CD4-positive, alpha-beta T cell (primary cell): ENCODE measurements at regions not wholly inside any gene's neighbourhood (a gene's known extent, or its start where the extent isn't known, plus 50 kb on each side); places are given as distances from the start of the nearest gene placed in this dataset.

Source experiments
- ATAC-seq: fragments of 200-7000 bp; cut with Tn5 transposase; one replicate; pipeline ENCODE4 v1.10.0; 2022; ENCODE audit warnings: mild to moderate bottlenecking; ENCODE audit not compliant: poor library complexity
- CTCF ChIA-PET: fragments of 350-600 bp; sonication (Branson Sonifier 250); formaldehyde crosslinking; loops from one replicate; lab custom pipeline; 2021; ENCODE audit warnings: antibody characterized with exemption, inconsistent platforms; lab: Charles Lee
- POLR2A ChIA-PET: fragments of 350-600 bp; sonication (Branson Sonifier 250); formaldehyde crosslinking; loops from one replicate; lab custom pipeline; 2021; ENCODE audit warnings: antibody characterized with exemption, inconsistent platforms; lab: Charles Lee
- DNase-seq, 14 experiments: peaks; one replicate each; pipeline ENCODE4 v3.0.0-alpha.2; 2013 to 2020; ENCODE audit warnings: mixed read lengths in 2 of 14
- H3K27ac ChIP-seq, 2 donors: one replicate each; pipeline versions ENCODE4 v1.5.1 to v1.7.0; 2013; ENCODE audit warnings: low read length in 2 of 2, low read depth in 1 of 2, mild to moderate bottlenecking in 1 of 2
- H3K27me3 ChIP-seq, 2 experiments: 1 replicate in 1 of 2; 2 replicates in 1 of 2; pipeline versions ENCODE4 v1.6.1 to v1.7.0; 2013; ENCODE audit warnings: low read length in 2 of 2, control low read depth in 1 of 2, mild to moderate bottlenecking in 1 of 2, moderate library complexity in 1 of 2; ENCODE audit not compliant: insufficient read depth in 2 of 2, control insufficient read depth in 1 of 2
- H3K36me3 ChIP-seq: one replicate; pipeline ENCODE4 v1.6.1; 2013; ENCODE audit warnings: low read length, control low read depth; ENCODE audit not compliant: insufficient read depth
- H3K4me1 ChIP-seq: one replicate; pipeline ENCODE4 v1.6.1; 2013; ENCODE audit warnings: low read length, control low read depth; ENCODE audit not compliant: insufficient read depth
- H3K4me3 ChIP-seq: one replicate; pipeline ENCODE4 v1.5.1; 2013; ENCODE audit warnings: mild to moderate bottlenecking, low read length, moderate library complexity
- H3K9me3 ChIP-seq, 2 experiments: 1 replicate in 1 of 2; 2 replicates in 1 of 2; pipeline versions ENCODE4 v1.6.1 to v1.7.0; 2013; ENCODE audit warnings: low read length in 2 of 2, mild to moderate bottlenecking in 2 of 2, control low read depth in 1 of 2, moderate library complexity in 1 of 2; ENCODE audit not compliant: control insufficient read depth in 1 of 2, insufficient read depth in 1 of 2
- H3K27ac Mint-ChIP-seq: one replicate; pipeline ENCODE4 v1.8.0; 2020; ENCODE audit warnings: mixed read lengths
- H3K27me3 Mint-ChIP-seq: one replicate; pipeline ENCODE4 v1.8.0; 2021; ENCODE audit warnings: mixed read lengths
- H3K36me3 Mint-ChIP-seq: one replicate; pipeline ENCODE4 v1.8.0; 2021; ENCODE audit warnings: low read depth, mixed read lengths
- H3K4me1 Mint-ChIP-seq: one replicate; pipeline ENCODE4 v1.8.0; 2021; ENCODE audit warnings: low read depth, mixed read lengths
- H3K4me3 Mint-ChIP-seq: one replicate; pipeline ENCODE4 v1.8.0; 2020; ENCODE audit warnings: mild to moderate bottlenecking, mixed read lengths
- H3K9me3 Mint-ChIP-seq: one replicate; pipeline ENCODE4 v1.8.0; 2020; ENCODE audit warnings: mixed read lengths
- CTCF ChIP-seq: fragments of 200-600 bp; IDR thresholded peaks from one replicate; pipeline ENCODE4 v1.8.0; 2022; ENCODE audit warnings: antibody characterized with exemption, mild to moderate bottlenecking
- intact Hi-C, 2 experiments: fragments of 100-400 bp; cut with DNase I in 1 of 2; cut with micrococcal nuclease in 1 of 2; formaldehyde crosslinking; loops; one replicate each; pipeline versions ENCODE4 v1.15.1 to v1.9.0; 2023 to 2025; cut with DNase I, micrococcal nuclease

DNA sequence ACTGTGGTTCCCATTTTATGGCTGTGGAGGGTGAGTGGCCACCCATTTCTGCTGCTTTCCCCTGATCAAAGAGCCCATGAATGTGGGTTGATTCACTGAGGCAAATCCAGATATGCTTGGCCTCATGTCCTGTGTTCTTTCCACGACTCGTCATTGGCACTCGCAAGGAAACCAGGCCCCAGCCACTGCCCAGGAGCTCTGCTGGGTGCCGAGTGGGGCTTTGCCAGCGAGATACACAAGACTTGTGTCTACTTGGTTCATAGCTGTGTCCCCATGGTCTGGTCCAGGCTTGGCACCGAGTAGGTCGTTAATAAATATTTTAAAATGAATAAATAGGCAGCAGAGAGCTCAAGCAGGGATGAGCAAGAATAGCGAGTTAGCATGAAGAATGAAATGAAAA lies 1291.5 kb downstream of the TBC1D22A start:
- peaks cover 19% of the 10 kb centered on the region for H3K27me3 Mint-ChIP-seq
- ChIA-PET CTCF (no interaction called here), POLR2A (no interaction called here)
- TF ChIP-seq CTCF: no peak
- intact Hi-C loops: no loop called here
- no peaks in the 10 kb centered on the region for H3K36me3 Mint-ChIP-seq
- no peaks in the 10 kb centered on the region for H3K9me3 Mint-ChIP-seq
- DNase-seq (no peak), ATAC-seq (no peak)
- no peaks in the 10 kb centered on the region for H3K36me3 ChIP-seq
- no peak overlapping the region for H3K4me3 ChIP-seq
- H3K9me3 ChIP-seq: peaks cover 0 to 10% of the 10 kb centered on the region in 2 experiments
- H3K27me3 ChIP-seq: peaks cover 0 to 3% of the 10 kb centered on the region in 2 experiments
- H3K27ac ChIP-seq: no peak overlapping the region
- no peak overlapping the region for H3K4me3 Mint-ChIP-seq
- H3K4me1 Mint-ChIP-seq: no peaks in the 10 kb centered on the region
- no peak overlapping the region for H3K27ac Mint-ChIP-seq
- H3K4me1 ChIP-seq: no peaks in the 10 kb centered on the region

DNA sequence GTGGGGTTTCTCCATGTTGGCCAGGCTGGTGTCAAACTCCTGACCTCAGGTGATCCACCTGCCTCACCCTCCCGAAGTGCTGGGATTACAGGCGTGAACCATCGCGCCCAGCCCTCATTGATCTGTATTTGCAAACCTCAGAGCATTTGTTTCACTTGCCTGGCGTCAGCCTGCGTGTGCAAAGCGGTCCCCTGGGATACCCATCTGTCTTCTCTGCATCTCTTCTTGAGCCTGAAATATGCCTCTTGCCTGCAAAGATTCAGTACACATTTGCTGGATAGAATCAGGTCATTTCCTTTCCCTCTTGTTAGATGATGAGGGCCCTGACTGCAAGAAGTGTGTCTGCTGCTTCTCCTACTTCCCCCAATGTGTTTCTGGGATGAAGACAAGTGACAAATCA lies 1291.0 kb downstream of the TBC1D22A start:
- no peaks in the 10 kb centered on the region for H3K4me1 Mint-ChIP-seq
- H3K4me3 Mint-ChIP-seq: no peak overlapping the region

DNA sequence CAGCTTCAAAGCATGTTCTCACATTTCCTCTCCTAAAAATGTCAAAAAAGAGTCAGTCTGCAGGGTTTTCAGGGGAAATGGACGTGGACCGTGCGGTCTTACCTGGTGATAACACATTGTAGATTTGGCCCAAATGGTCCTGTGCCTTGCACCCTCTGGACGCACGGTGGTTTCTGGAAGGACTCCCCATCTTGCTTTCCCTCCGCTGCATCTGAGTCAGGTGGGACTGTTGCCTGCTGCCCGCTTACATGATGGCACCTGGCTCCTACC lies 1290.1 kb downstream of the TBC1D22A start:
- no peak for ATAC-seq
- intact Hi-C loops: no loop called here
- no peak for DNase-seq
- Histone ChIP-seq H3K27me3 (no peaks in the 10 kb centered on the region), H3K27ac (no peak overlapping the region), H3K36me3 (no peaks in the 10 kb centered on the region), H3K4me3 (no peak overlapping the region), H3K4me1 (no peaks in the 10 kb centered on the region), H3K9me3 (peaks cover 0 to 5% of the 10 kb centered on the region in 2 experiments)
- POLR2A ChIA-PET: no interaction called here
- no peak for TF ChIP-seq CTCF
- CTCF ChIA-PET: no interaction called here
- H3K27me3 Mint-ChIP-seq: peaks cover 18% of the 10 kb centered on the region
- H3K4me1 Mint-ChIP-seq: no peaks in the 10 kb centered on the region
- H3K4me3 Mint-ChIP-seq: no peak overlapping the region
- H3K36me3 Mint-ChIP-seq: no peaks in the 10 kb centered on the region
- no peak overlapping the region for H3K27ac Mint-ChIP-seq
- no peaks in the 10 kb centered on the region for H3K9me3 Mint-ChIP-seq

More for the DNA sequence above, 1291.0 kb downstream of the TBC1D22A start:
- H3K4me1 ChIP-seq: no peaks in the 10 kb centered on the region
- no peaks in the 10 kb centered on the region for H3K36me3 Mint-ChIP-seq
- no peak overlapping the region for H3K27ac Mint-ChIP-seq
- intact Hi-C loops: no loop called here
- H3K27me3 Mint-ChIP-seq: peaks cover 23% of the 10 kb centered on the region
- DNase-seq (no peak), ATAC-seq (no peak)
- no peak overlapping the region for H3K4me3 ChIP-seq
- ChIA-PET POLR2A (no interaction called here), CTCF (no interaction called here)
- no peak overlapping the region for H3K27ac ChIP-seq
- no peaks in the 10 kb centered on the region for H3K9me3 Mint-ChIP-seq
- H3K9me3 ChIP-seq: peaks cover 0 to 5% of the 10 kb centered on the region in 2 experiments
- TF ChIP-seq CTCF: no peak
- no peaks in the 10 kb centered on the region for H3K27me3 ChIP-seq
- no peaks in the 10 kb centered on the region for H3K36me3 ChIP-seq
